ENCODE measurements at regions not wholly inside any gene's neighbourhood (a gene's known extent, or its start where the extent isn't known, plus 50 kb on each side); places are given as distances from the start of the nearest gene placed in this dataset.
"Not testable (repeated sequence)": the region's sequence is repeated elsewhere in the genome, so short reads cannot be mapped to it uniquely, and the experiment has no call there.

DNA sequence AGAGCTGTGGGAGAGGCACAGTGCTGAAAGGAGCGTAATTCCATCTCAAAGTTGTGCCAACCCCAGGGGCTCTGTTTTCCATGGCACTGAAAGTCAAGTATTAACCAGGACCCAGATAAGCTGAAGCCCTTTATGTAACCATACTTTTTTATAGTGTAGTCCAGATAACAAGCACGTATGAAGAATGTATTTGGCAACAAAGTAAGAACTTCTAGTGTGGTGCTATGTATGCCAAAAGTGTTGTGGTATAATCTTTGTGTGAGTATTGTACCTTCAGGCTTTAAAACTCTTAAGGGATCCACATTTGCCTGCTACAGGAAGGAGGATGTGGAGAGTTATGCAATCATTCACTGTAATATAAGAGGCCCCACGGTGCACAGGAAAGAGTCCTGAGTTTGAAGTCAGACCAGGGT, 129.4 kb downstream of the IBTK start:
- Histone ChIP-seq H3K36me3 (ENCODE audit: control insufficient read depth in 5 of 5, insufficient read depth in 5 of 5, low read length in 5 of 5) (no peaks in the 10 kb centered on the region), H3K9me3 (ENCODE audit: control insufficient read depth in 5 of 5, low read length in 5 of 5) (no peaks in the 10 kb centered on the region), H3K4me1 (ENCODE audit: control insufficient read depth in 5 of 5, insufficient read depth in 5 of 5, low read length in 5 of 5) (no peaks in the 10 kb centered on the region), H3K4me3 (ENCODE audit: low read depth in 1 of 5, low read length in 5 of 5) (no peak overlapping the region), H3K27me3 (ENCODE audit: control insufficient read depth in 5 of 5, insufficient read depth in 4 of 5, low read length in 5 of 5) (no peaks in the 10 kb centered on the region), H3K9ac (ENCODE audit: low read length in 5 of 5) (no peak overlapping the region), H3K27ac (ENCODE audit: low read depth, low read length) (no peak overlapping the region)

DNA sequence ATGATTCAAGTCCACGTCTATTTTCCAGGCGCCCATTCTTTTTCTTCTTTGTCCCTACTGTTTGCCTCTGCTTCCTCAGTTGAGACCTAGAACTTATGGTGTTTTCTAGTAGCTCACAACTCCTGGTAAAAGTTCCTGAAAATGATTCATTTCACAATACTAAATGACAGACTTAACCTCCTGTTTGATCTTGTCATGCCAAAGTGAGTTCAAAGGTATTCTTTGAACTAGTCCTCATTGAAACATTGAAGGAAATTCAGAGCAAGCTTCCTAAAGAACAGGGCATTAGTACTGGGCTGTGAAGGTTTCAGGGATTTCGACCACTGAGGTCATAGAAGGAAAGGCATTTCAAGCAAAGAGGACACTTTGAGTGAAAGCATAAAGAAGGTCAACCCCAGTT, 132.8 kb downstream of the IBTK start:
- Histone ChIP-seq H3K4me1 (ENCODE audit: control insufficient read depth in 5 of 5, insufficient read depth in 5 of 5, low read length in 5 of 5) (no peaks in the 10 kb centered on the region), H3K27me3 (ENCODE audit: control insufficient read depth in 5 of 5, insufficient read depth in 4 of 5, low read length in 5 of 5) (no peaks in the 10 kb centered on the region), H3K9ac (ENCODE audit: low read length in 5 of 5) (no peak overlapping the region), H3K36me3 (ENCODE audit: control insufficient read depth in 5 of 5, insufficient read depth in 5 of 5, low read length in 5 of 5) (no peaks in the 10 kb centered on the region), H3K4me3 (ENCODE audit: low read depth in 1 of 5, low read length in 5 of 5) (no peak overlapping the region), H3K27ac (ENCODE audit: low read depth, low read length) (no peak overlapping the region), H3K9me3 (ENCODE audit: control insufficient read depth in 5 of 5, low read length in 5 of 5) (peaks cover 0 to 3% (median 1%) of the 10 kb centered on the region in 5 donors)

GRCh38 chr6:82113231-82113630, 134.3 kb downstream of the IBTK start:
- no peak overlapping the region for H3K9ac ChIP-seq (ENCODE audit: low read length in 5 of 5)
- no peaks in the 10 kb centered on the region for H3K4me1 ChIP-seq (ENCODE audit: control insufficient read depth in 5 of 5, insufficient read depth in 5 of 5, low read length in 5 of 5)
- H3K9me3 ChIP-seq (ENCODE audit: control insufficient read depth in 5 of 5, low read length in 5 of 5), result peaks cover 0 to 7% (median 3%) of the 10 kb centered on the region in 5 donors
- H3K27me3 ChIP-seq (ENCODE audit: control insufficient read depth in 5 of 5, insufficient read depth in 4 of 5, low read length in 5 of 5), result no peaks in the 10 kb centered on the region
- no peak overlapping the region for H3K27ac ChIP-seq (ENCODE audit: low read depth, low read length)
- H3K36me3 ChIP-seq (ENCODE audit: control insufficient read depth in 5 of 5, insufficient read depth in 5 of 5, low read length in 5 of 5), result no peaks in the 10 kb centered on the region
- H3K4me3 ChIP-seq (ENCODE audit: low read depth in 1 of 5, low read length in 5 of 5), result no peak overlapping the region

DNA sequence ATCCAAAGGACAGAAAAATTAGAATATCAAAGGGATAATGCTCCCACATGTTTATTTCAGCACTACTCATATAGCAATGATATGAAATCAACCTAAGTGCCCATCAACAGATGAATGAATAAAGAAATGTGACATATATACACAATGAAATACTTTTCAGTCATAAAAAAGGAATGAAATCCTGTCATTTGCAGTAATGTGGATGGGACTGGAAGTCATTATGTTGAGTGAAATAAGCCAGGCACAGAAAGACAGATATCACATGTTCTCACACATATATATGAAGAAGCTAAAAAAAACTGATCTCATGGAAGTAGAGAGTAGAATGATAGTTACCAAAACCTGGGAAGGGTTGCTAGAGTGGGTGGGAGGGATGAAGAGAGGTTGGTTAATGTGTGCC, 135.7 kb downstream of the IBTK start:
- H3K27ac ChIP-seq (ENCODE audit: low read depth, low read length), result no peak overlapping the region
- no peaks in the 10 kb centered on the region for H3K27me3 ChIP-seq (ENCODE audit: control insufficient read depth in 5 of 5, insufficient read depth in 4 of 5, low read length in 5 of 5)
- no peaks in the 10 kb centered on the region for H3K4me1 ChIP-seq (ENCODE audit: control insufficient read depth in 5 of 5, insufficient read depth in 5 of 5, low read length in 5 of 5)
- no peak overlapping the region for H3K4me3 ChIP-seq (ENCODE audit: low read depth in 1 of 5, low read length in 5 of 5)
- H3K9me3 ChIP-seq (ENCODE audit: control insufficient read depth in 5 of 5, low read length in 5 of 5), result peaks cover 0 to 7% (median 3%) of the 10 kb centered on the region in 5 donors
- no peak overlapping the region for H3K9ac ChIP-seq (ENCODE audit: low read length in 5 of 5)
- H3K36me3 ChIP-seq (ENCODE audit: control insufficient read depth in 5 of 5, insufficient read depth in 5 of 5, low read length in 5 of 5), result no peaks in the 10 kb centered on the region

DNA sequence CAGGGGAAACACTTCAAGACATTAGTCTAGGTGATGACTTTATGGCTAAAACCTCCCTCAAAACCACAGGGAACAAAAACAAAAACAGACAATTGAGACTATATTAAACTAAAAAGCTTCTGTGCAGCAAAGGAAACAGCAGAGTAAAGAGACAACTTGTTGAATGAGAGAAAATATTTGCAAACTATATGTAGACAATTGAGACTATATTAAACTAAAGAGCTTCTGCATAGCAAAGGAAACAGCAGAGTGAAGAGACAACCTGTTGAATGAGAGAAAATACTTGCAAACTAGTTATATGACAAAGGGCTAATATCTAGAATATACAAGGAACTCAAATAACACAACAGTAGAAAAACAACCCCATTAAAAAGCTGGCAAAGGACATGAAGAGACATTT, 136.4 kb downstream of the IBTK start:
- Histone ChIP-seq H3K27ac (ENCODE audit: low read depth, low read length) (no peak overlapping the region), H3K9ac (ENCODE audit: low read length in 5 of 5) (no peak overlapping the region), H3K27me3 (ENCODE audit: control insufficient read depth in 5 of 5, insufficient read depth in 4 of 5, low read length in 5 of 5) (no peaks in the 10 kb centered on the region), H3K9me3 (ENCODE audit: control insufficient read depth in 5 of 5, low read length in 5 of 5) (peaks cover 0 to 7% (median 3%) of the 10 kb centered on the region in 5 donors), H3K36me3 (ENCODE audit: control insufficient read depth in 5 of 5, insufficient read depth in 5 of 5, low read length in 5 of 5) (no peaks in the 10 kb centered on the region), H3K4me3 (ENCODE audit: low read depth in 1 of 5, low read length in 5 of 5) (no peak overlapping the region), H3K4me1 (ENCODE audit: control insufficient read depth in 5 of 5, insufficient read depth in 5 of 5, low read length in 5 of 5) (no peaks in the 10 kb centered on the region)

- not testable (repeated sequence) for H3K9ac ChIP-seq (ENCODE audit: low read length in 5 of 5); H3K36me3 ChIP-seq (ENCODE audit: control insufficient read depth in 5 of 5, insufficient read depth in 5 of 5, low read length in 5 of 5); H3K4me3 ChIP-seq (ENCODE audit: low read depth in 1 of 5, low read length in 5 of 5); H3K27ac ChIP-seq (ENCODE audit: low read depth, low read length); H3K27me3 ChIP-seq (ENCODE audit: control insufficient read depth in 5 of 5, insufficient read depth in 4 of 5, low read length in 5 of 5); H3K4me1 ChIP-seq (ENCODE audit: control insufficient read depth in 5 of 5, insufficient read depth in 5 of 5, low read length in 5 of 5); H3K9me3 ChIP-seq (ENCODE audit: control insufficient read depth in 5 of 5, low read length in 5 of 5)
Measured at GRCh38 chr6:82103171-82103570, 144.4 kb downstream of the IBTK start.

- not testable (repeated sequence) for H3K27me3 ChIP-seq (ENCODE audit: control insufficient read depth in 5 of 5, insufficient read depth in 4 of 5, low read length in 5 of 5); H3K9ac ChIP-seq (ENCODE audit: low read length in 5 of 5); H3K4me1 ChIP-seq (ENCODE audit: control insufficient read depth in 5 of 5, insufficient read depth in 5 of 5, low read length in 5 of 5); H3K9me3 ChIP-seq (ENCODE audit: control insufficient read depth in 5 of 5, low read length in 5 of 5); H3K36me3 ChIP-seq (ENCODE audit: control insufficient read depth in 5 of 5, insufficient read depth in 5 of 5, low read length in 5 of 5); H3K4me3 ChIP-seq (ENCODE audit: low read depth in 1 of 5, low read length in 5 of 5); H3K27ac ChIP-seq (ENCODE audit: low read depth, low read length)
Measured at GRCh38 chr6:82101374-82102114, 146.0 kb downstream of the IBTK start.

DNA sequence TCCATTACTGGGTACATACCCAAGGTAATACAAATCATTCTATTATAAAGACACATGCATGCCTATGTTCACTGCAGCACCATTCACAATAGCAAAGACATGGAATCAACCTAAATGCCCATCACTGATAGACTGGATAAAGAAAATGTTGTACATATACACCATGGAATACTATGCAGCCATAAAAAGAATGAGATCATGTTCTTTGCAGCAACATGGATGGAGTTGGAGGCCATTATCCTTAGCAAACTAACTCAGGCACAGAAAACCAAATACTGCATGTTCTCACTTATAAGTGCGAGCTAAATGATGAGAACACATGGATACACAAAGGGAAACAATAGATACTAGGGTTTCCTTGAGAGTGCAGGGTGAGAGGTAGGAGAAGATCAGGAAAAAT, 146.8 kb downstream of the IBTK start:
- not testable (repeated sequence) for H3K9me3 ChIP-seq (ENCODE audit: control insufficient read depth in 5 of 5, low read length in 5 of 5); H3K36me3 ChIP-seq (ENCODE audit: control insufficient read depth in 5 of 5, insufficient read depth in 5 of 5, low read length in 5 of 5); H3K27me3 ChIP-seq (ENCODE audit: control insufficient read depth in 5 of 5, insufficient read depth in 4 of 5, low read length in 5 of 5); H3K9ac ChIP-seq (ENCODE audit: low read length in 5 of 5); H3K4me3 ChIP-seq (ENCODE audit: low read depth in 1 of 5, low read length in 5 of 5); H3K4me1 ChIP-seq (ENCODE audit: control insufficient read depth in 5 of 5, insufficient read depth in 5 of 5, low read length in 5 of 5); H3K27ac ChIP-seq (ENCODE audit: low read depth, low read length)

- H3K4me3 ChIP-seq (ENCODE audit: low read depth in 1 of 5, low read length in 5 of 5), result no peak overlapping the region
- peaks cover 0 to 3% (median 0%) of the 10 kb centered on the region in 5 donors for H3K9me3 ChIP-seq (ENCODE audit: control insufficient read depth in 5 of 5, low read length in 5 of 5)
- H3K27me3 ChIP-seq (ENCODE audit: control insufficient read depth in 5 of 5, insufficient read depth in 4 of 5, low read length in 5 of 5), result no peaks in the 10 kb centered on the region
- no peaks in the 10 kb centered on the region for H3K4me1 ChIP-seq (ENCODE audit: control insufficient read depth in 5 of 5, insufficient read depth in 5 of 5, low read length in 5 of 5)
- H3K27ac ChIP-seq (ENCODE audit: low read depth, low read length), result no peak overlapping the region
- H3K9ac ChIP-seq (ENCODE audit: low read length in 5 of 5), result no peak overlapping the region
- H3K36me3 ChIP-seq (ENCODE audit: control insufficient read depth in 5 of 5, insufficient read depth in 5 of 5, low read length in 5 of 5), result no peaks in the 10 kb centered on the region
Measured at GRCh38 chr6:82097676-82098075, 149.9 kb downstream of the IBTK start.

DNA sequence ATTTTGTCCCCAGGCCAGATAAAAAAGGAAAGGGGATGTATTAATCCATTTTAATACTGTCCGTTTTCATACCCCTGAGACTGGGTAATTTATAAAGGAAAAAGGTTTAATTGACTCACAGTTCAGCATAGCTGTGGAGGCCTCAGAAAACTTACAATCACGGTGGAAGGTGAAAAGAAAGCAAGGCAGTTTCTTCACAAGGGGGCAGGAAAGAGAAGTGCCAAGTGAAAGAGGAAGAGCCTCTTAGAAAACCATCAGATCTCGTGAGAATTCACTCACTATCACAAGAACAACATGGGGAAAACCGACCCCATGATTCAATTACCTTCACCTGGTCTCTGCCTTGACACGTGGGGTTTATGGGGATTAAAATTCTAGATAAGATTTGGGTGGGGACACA, 152.5 kb downstream of the IBTK start:
- Histone ChIP-seq H3K4me1 (ENCODE audit: control insufficient read depth in 5 of 5, insufficient read depth in 5 of 5, low read length in 5 of 5) (no peaks in the 10 kb centered on the region), H3K36me3 (ENCODE audit: control insufficient read depth in 5 of 5, insufficient read depth in 5 of 5, low read length in 5 of 5) (no peaks in the 10 kb centered on the region), H3K4me3 (ENCODE audit: low read depth in 1 of 5, low read length in 5 of 5) (no peak overlapping the region), H3K27ac (ENCODE audit: low read depth, low read length) (no peak overlapping the region), H3K27me3 (ENCODE audit: control insufficient read depth in 5 of 5, insufficient read depth in 4 of 5, low read length in 5 of 5) (no peaks in the 10 kb centered on the region), H3K9me3 (ENCODE audit: control insufficient read depth in 5 of 5, low read length in 5 of 5) (no peaks in the 10 kb centered on the region), H3K9ac (ENCODE audit: low read length in 5 of 5) (no peak overlapping the region)

Measured in subcutaneous abdominal adipose tissue (tissue), 5 donors.